Upper lobe of right lung (tissue), 1 donor: ENCODE measurements at regions not wholly inside any gene's neighbourhood (a gene's known extent, or its start where the extent isn't known, plus 50 kb on each side); places are given as distances from the start of the nearest gene placed in this dataset.

ENCODE experiments used
- ATAC-seq: fragments of 200-7000 bp; cut with Tn5 transposase; one replicate; pipeline ENCODE4 v1.9.1; 2020; ENCODE audit warnings: mild to moderate bottlenecking, moderate library complexity
- DNase-seq: peaks from one replicate; pipeline ENCODE4 v3.0.0-alpha.2; 2020
- H3K27ac ChIP-seq: fragments of 200-600 bp; one replicate; pipeline ENCODE4 v1.8.0; 2022
- H3K27me3 ChIP-seq: fragments of 200-600 bp; one replicate; pipeline ENCODE4 v1.8.0; 2022; ENCODE audit warnings: mild to moderate bottlenecking
- H3K36me3 ChIP-seq: fragments of 200-600 bp; one replicate; pipeline ENCODE4 v1.8.0; 2022
- H3K4me1 ChIP-seq: fragments of 200-600 bp; one replicate; pipeline ENCODE4 v1.8.0; 2022
- H3K4me3 ChIP-seq: fragments of 200-600 bp; one replicate; pipeline ENCODE4 v1.8.0; 2022; ENCODE audit warnings: mild to moderate bottlenecking
- H3K9me3 ChIP-seq: fragments of 200-600 bp; one replicate; pipeline ENCODE4 v1.8.0; 2022
- intact Hi-C: fragments of 100-400 bp; cut with DNase I; formaldehyde crosslinking; loops from one replicate; pipeline ENCODE4 v1.11.0; 2022
- TF ChIP-seq, protein P1 (sequence below): fragments of 200-600 bp; IDR thresholded peaks from one replicate; pipeline ENCODE4 v1.8.0; 2022; ENCODE audit warnings: antibody characterized with exemption
- donor health status: DM: no; HTN: yes; CAD: no; lungs with severe emphysema.

DNA sequence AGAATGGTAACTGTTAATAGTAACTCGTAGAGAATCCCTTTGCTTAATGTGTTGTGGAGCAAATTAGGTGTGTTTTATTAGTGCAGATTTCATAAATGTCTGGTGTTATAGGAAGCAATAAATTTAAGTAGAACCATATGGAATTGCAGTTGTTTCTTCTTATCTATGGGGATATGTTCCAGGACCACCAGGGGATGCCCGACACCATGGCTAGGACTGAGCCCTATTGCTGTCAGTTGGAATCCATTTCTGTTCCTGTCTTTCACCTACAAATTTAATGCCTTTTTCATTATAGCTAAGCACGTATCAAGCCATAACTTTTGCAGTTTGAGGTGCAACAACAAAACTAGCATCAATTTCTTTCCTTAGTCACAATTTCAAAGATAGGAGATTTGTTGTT is 72.5 kb downstream of the DDIT4L start:
- intact Hi-C loops: no loop called here
- no peaks in the 10 kb centered on the region for H3K4me1 ChIP-seq
- ATAC-seq (no peak), DNase-seq (no peak)
- no peak overlapping the region for H3K4me3 ChIP-seq
- no peaks in the 10 kb centered on the region for H3K36me3 ChIP-seq
- H3K27ac ChIP-seq: no peak overlapping the region
- H3K27me3 ChIP-seq: no peaks in the 10 kb centered on the region
- TF ChIP-seq, protein P1, sequence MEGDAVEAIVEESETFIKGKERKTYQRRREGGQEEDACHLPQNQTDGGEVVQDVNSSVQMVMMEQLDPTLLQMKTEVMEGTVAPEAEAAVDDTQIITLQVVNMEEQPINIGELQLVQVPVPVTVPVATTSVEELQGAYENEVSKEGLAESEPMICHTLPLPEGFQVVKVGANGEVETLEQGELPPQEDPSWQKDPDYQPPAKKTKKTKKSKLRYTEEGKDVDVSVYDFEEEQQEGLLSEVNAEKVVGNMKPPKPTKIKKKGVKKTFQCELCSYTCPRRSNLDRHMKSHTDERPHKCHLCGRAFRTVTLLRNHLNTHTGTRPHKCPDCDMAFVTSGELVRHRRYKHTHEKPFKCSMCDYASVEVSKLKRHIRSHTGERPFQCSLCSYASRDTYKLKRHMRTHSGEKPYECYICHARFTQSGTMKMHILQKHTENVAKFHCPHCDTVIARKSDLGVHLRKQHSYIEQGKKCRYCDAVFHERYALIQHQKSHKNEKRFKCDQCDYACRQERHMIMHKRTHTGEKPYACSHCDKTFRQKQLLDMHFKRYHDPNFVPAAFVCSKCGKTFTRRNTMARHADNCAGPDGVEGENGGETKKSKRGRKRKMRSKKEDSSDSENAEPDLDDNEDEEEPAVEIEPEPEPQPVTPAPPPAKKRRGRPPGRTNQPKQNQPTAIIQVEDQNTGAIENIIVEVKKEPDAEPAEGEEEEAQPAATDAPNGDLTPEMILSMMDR: peak; percentile 7
- H3K9me3 ChIP-seq: no peaks in the 10 kb centered on the region

DNA sequence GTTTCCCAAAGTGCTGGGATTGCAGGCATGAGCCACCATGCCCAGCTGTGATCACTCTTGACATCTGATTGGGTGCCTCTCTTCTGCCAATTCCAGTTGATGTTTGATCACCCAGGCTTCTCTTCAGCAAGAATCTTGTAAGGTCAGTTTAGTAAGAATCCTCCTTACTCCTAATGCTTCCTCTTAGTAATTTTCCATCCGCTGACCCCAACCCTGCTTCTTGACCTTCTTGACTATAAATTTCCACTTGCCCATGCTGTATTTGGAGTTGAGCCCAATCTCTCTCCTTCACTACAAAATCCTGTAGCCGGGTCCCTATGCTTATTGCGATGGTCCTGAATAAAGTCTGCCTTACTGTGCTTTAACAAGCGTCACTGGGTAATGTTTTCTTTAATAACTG is 75.4 kb downstream of the DDIT4L start:
- Histone ChIP-seq H3K4me1 (no peaks in the 10 kb centered on the region), H3K27me3 (no peaks in the 10 kb centered on the region), H3K36me3 (no peaks in the 10 kb centered on the region), H3K27ac (no peak overlapping the region), H3K9me3 (no peaks in the 10 kb centered on the region), H3K4me3 (no peak overlapping the region)
- ATAC-seq (no peak), DNase-seq (no peak)
- TF ChIP-seq, protein P1: no peak
- intact Hi-C loops: no loop called here

GRCh38 chr4:100113732-100114131 is 76.5 kb downstream of the DDIT4L start:
- ATAC-seq (no peak), DNase-seq (no peak)
- H3K4me3 ChIP-seq: no peak overlapping the region
- no peaks in the 10 kb centered on the region for H3K9me3 ChIP-seq
- intact Hi-C loops: no loop called here
- H3K27ac ChIP-seq: no peak overlapping the region
- no peaks in the 10 kb centered on the region for H3K27me3 ChIP-seq
- H3K4me1 ChIP-seq: no peaks in the 10 kb centered on the region
- TF ChIP-seq, protein P1: no peak
- H3K36me3 ChIP-seq: no peaks in the 10 kb centered on the region

DNA sequence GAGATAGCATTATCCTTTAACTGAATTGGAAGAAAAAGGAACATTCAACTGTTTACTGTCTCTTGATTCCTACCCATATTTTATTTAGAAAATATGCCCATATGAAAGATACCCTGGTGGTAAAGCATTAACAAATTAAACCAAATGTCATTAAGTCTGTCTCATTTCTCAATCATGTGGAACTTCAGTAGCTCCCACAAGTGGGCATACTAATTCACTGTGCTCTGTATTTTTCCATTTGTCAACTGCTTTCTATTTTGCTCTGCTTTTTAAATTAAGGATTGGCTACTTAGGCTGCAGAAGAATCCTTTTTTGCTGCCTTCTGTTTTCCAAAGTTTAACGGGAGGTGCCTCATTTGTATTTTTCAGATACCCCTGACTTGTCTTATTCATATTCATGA is 77.2 kb downstream of the DDIT4L start:
- intact Hi-C loops: no loop called here
- no peak overlapping the region for H3K4me3 ChIP-seq
- no peaks in the 10 kb centered on the region for H3K36me3 ChIP-seq
- H3K4me1 ChIP-seq: no peaks in the 10 kb centered on the region
- no peaks in the 10 kb centered on the region for H3K27me3 ChIP-seq
- H3K27ac ChIP-seq: no peak overlapping the region
- TF ChIP-seq, protein P1: no peak
- DNase-seq (no peak), ATAC-seq (no peak)
- H3K9me3 ChIP-seq: no peaks in the 10 kb centered on the region

DNA sequence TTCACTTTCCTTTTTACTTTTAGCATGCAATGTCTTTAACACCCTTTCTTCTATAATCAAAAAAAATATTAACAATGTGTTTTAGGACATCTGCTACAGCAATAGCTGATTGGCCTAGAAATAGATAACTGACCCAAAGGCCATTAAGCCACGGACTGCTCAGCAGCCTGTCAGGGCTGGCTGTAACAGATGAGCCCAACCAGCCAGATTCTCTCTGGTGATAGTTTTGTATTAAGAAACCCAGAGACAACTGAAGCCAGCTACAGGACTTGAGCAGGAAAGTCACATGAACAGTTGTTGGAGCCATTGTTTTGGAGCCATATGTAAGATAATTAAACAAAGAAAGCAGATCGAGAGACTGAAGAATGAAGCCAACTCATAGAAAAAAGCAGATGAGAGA is 80.3 kb downstream of the DDIT4L start:
- no peak overlapping the region for H3K4me3 ChIP-seq
- intact Hi-C loops: no loop called here
- TF ChIP-seq, protein P1: no peak
- no peaks in the 10 kb centered on the region for H3K4me1 ChIP-seq
- no peak overlapping the region for H3K27ac ChIP-seq
- ATAC-seq (no peak), DNase-seq (no peak)
- no peaks in the 10 kb centered on the region for H3K36me3 ChIP-seq
- no peaks in the 10 kb centered on the region for H3K9me3 ChIP-seq
- no peaks in the 10 kb centered on the region for H3K27me3 ChIP-seq

DNA sequence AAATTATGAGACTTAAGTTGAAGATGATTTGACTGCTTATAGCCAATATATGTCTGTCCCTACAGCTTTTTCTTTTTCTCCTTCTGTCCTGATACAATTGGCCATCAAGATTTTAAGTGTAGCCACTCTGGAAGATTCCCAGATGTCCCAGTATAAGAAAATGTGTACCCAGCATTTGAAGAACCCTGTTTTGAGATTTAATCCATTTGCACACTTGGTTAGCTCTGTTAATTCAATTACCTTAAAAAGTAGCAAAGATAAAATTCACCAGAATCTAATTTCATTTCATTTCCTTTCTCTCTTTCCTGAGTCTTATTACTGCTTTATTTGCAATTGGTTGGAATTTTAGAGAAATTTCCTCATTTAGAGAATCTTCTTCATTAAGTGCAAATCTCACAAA is 81.4 kb downstream of the DDIT4L start:
- ATAC-seq: no peak
- intact Hi-C loops: no loop called here
- Histone ChIP-seq H3K4me3 (no peak overlapping the region), H3K27me3 (no peaks in the 10 kb centered on the region), H3K36me3 (no peaks in the 10 kb centered on the region), H3K27ac (no peak overlapping the region), H3K4me1 (no peaks in the 10 kb centered on the region), H3K9me3 (no peaks in the 10 kb centered on the region)
- no peak for DNase-seq
- TF ChIP-seq, protein P1: no peak
